Stimulated activated CD4-positive, alpha-beta T cell treated with anti-CD3 and anti-CD28 coated beads, Interleukin-15, amount 100 ng/mL, for 48 hours (primary cell): ENCODE measurements at regions not wholly inside any gene's neighbourhood (a gene's known extent, or its start where the extent isn't known, plus 50 kb on each side); places are given as distances from the start of the nearest gene placed in this dataset.
"Not testable (repeated sequence)": the region's sequence is repeated elsewhere in the genome, so short reads cannot be mapped to it uniquely, and the experiment has no call there.

Source experiments
- DNase-seq, 2 donors: peaks; one replicate each; pipeline ENCODE4 v3.0.0-alpha.2; 2020; ENCODE audit warnings: low read depth in 2 of 2

DNA sequence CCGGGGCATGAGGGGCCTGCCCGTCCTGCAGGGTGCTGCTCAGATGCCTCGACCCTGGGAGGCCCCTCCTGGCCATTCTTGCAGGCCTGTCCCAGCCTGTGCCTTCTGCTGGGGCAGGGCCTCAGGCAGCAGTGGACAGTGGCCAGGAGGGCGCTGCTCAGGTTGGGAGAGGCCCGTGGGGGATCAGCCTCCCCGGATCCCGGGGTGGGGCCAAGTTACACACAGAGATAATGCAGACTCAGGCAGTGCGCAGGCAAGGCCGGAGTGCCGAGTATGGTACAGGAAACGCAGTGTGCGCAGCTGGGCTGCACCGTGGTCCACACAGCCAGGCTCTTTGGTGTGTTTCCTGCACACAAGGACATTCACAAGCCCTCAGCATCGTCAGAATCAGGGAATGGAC, 147.6 kb downstream of the LAT start:
- DNase-seq: not testable (repeated sequence)

DNA sequence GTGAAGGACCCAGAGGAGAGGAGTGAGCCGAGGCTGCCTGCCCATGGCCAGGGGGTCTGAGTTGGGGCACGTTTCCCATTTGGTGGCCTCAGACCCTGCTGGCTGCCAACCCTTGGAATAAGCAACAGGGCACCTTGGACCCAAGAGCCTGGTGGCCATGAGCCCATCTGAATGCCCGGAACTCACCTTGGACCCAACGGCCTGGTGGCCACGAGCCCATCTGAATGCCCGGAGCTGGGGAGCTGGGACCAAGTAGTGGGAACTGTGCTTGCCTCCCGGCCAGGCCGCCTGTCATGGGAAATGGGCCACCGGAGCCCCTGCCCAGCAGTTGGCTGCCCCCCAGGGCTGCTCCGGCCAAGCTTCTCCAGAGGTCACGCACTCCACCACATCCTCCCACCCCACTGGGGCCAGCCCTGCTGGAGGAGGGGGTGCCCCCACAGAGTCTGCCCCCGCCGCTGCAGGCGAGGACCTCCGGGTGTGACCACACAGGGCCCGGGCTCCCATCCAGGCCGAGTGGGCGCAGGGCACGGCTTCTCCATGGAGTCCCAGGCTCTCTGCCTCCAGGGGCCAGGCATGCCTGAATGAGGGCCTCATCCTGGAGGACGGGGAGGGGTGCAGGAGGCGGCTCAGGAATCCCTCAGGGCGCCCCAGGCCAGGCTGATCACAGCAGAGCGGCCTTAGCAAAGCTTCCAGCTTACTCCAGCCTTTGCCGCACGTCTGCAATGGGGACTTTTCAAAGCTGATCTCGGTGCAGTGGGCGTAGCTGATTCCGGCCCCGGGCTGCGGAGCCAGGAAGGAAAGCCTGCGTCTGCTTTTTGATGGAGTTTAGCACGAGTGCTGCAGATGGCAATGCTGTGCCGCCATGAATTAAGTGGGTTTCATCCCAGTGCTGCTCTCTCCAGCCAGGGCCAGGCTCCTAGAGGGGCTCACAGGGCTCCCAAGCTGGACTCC, 146.3 kb downstream of the LAT start:
- DNase-seq: not testable (repeated sequence)

DNA sequence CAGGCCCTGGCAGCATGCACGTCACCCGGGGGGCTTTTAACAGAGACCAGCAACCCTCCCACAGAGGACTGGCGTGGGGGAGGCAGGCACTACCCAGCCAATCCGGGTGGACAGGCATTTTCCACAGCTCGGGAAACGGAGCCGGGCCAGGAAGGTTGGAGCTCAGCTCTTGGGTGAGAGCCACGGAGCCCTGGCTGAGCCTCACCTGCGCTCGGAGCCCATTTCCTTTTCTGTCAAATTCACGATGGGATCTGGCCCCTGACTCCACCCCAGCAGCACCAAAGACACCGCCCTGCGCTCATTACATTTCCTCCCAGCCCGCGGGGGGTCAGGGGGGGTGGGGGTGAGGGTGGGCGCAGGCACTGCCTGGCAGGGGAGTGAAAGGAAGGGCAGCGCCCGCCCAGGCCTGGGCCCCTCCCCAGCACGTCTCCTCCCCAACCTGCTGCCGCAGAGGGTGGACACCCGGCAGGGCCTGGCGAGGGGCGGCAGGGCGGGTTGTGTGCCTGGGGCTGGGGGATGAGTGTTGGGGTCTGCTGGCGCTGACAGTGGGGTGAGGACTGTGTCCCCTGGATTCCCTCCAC, 145.4 kb downstream of the LAT start:
- DNase-seq: not testable (repeated sequence)

DNA sequence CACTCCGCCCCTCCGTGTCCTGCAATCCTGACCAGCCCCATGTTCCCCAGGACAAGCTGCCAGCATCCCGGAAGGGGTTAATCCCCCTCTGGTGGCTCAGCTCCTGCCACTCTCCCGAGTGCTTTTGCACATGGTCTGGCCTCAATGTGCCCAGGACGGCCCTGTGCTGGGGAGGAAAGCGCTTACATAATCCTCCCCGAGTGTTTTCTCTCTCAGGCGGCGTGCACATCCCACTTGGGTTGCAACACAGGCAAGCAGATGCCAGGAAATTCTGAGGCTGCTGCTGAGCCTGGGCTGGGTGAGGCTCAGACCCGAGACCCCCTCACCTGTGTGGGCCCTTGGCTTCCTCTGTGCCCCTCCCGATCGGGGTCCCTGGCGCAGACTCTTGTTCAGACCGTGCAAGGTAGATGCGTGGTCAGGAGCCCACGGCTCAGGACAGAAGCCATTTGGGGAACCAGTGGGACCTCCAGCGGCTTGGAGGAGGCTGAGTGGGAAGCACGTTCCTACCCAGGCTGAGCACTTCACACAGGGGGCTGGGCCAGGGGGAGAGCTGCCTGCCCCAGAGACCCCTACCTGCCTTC, 144.7 kb downstream of the LAT start:
- not testable (repeated sequence) for DNase-seq

DNA sequence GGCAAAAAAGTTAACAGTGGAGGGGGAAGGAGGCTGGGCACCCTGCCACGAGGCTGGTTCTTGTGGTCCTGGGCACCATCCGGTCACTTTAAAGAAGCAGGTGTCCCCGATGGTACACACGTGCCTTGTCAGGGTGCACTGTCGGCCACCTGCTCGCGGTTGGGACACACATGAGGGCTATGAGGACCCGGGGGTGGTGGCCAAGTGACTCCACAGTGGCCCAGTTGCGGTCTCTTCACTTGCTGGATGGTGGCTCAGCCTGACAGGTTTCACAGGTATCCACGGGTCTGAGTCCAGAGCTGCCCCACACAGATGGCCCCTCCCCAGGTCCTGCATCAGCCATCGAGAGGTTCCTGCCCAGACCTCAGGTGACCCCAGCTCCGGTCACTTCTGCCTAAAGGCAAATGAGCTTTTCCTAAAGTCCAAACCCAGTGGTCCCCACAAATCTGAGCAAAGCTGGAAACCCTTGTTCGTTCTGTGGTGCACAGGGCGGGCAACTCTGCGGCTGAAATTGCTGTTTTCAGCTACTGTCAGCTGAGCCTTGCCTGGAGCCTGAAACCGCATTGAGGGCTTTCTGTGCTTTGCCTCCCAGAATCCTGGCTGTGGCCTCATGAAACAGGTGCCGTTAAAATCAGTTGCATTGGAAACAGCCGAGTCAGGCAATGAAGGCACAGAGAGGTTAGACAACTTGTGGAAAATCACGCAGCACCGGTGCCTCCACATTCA, 144.0 kb downstream of the LAT start:
- not testable (repeated sequence) for DNase-seq

DNA sequence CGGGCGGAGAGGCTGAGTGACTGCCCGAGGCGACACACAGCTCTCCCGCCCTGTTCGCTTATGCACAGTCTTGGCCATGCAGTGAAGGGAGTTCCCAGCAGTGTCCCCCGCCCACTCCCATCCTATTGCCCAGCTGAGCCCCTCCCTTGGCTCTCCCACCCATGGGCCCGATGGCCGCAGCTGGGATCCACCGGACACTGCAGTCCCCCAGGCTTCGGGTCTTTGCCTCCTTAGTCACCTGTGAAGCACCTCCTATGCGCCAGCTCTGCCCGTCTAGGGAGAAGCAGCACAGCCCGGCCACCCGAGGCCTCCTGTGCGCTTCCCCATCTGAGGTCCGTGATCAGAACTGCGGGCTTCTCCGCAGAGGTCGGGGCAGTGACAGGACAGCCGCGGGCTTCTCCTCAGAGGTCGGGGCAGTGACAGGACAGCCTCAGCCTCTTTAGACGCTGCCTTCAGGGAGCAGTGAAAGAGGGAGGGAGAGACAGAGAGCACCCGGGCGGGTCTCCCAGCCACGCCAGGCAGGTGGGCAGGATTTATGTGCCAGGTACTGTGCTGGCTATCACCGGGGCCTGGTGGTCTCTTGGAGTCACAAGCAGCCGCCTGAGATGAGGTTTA, 143.1 kb downstream of the LAT start:
- not testable (repeated sequence) for DNase-seq

DNA sequence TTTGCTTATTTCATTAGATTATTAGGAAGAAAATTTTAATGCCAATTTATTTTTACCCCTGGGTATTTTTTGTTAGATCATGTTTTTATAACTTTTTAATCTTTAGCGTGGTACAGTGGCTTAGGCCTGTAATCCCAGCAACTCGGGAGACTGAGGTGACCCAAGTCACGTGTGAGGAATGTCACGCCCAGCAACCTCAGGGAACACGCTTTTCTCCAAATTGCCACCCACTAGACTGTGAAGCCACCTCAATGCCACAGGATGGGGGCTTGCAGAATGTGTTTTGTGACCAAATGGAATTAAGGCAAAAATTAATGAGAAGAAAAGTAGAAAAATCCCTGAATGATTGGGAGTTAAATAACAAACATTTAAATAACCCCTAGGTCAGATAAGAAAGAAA, 141.8 kb downstream of the LAT start:
- no peak for DNase-seq

DNA sequence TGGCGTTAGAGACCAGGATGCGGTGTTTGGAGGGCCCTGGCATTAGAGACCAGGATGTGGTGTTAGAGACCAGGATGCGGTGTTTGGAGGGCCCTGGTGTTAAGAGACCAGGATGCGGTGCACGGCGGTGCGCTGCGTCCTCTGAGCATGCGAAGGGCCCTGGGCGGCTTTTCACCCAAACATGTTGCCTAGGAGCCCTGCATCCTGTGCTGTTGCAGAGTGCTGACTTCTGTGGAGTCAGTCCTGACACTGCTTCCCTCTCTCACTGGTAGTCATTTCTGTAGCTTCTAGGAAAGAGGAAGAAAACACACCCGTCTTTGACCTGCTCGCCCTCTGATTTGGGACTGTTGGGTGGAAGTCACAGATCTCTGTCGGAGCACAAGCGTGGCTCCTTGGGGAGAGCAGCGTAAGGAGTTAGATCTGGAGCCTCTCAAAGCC, 141.2 kb downstream of the LAT start:
- no peak for DNase-seq

DNA sequence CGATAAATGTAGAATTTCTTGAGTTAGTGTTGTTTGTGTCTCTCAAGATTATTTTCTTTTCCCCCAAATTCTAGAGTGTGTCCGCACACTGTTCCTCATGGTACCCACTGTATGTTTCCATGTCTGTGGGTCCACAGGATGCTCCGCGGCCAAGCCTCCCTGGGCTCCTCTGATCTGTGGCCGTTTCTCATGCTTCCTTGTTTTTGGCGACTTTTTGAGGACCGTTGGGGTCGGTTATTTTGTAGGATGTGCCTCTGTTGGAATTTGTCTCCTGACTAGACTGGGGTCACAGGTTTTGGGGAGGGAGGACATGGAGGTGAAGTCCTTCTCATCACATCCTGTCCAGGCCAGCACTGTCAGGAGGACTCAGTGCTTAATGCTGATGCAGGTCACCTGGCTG, 140.0 kb downstream of the LAT start:
- no peak for DNase-seq

DNA sequence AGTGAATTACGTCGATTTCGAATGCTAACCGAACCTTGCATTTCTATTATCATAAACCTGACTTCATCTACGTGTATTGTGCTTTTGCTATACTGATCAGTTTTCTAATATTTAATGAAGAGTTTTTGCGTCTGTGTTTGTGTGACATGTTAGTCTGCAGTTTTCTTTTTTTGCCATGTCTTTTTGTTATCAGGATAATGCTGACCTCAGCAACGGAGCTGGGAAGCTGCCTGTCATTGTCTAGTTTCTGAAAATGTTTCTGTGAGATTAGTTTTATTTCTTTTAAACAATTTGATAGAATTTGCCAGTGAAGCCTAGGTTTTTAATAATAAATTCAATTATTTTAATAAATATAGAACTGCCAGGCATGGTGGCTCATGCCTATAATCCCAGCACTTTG, 139.3 kb downstream of the LAT start:
- DNase-seq: not testable (repeated sequence)

DNA sequence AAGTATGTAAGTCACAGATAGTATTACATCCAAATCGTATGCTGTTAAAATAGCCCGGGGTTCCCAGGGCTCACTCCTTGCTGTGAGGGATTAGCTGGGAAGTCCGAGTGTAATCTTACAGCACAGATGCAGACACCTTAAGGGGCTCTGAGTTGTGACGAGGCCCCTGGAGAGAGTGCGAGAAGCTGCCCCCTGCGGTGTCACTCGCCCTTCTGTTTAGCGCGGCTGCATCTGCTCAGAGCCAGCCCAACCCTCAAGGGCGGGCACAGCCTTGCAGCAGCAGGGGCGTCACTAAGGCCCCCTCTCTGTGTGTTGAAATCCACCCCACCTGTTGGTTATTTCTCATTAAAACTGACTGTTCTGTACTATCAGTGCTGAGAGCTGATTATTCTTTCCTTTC, 135.8 kb downstream of the LAT start:
- DNase-seq: not testable (repeated sequence)

DNA sequence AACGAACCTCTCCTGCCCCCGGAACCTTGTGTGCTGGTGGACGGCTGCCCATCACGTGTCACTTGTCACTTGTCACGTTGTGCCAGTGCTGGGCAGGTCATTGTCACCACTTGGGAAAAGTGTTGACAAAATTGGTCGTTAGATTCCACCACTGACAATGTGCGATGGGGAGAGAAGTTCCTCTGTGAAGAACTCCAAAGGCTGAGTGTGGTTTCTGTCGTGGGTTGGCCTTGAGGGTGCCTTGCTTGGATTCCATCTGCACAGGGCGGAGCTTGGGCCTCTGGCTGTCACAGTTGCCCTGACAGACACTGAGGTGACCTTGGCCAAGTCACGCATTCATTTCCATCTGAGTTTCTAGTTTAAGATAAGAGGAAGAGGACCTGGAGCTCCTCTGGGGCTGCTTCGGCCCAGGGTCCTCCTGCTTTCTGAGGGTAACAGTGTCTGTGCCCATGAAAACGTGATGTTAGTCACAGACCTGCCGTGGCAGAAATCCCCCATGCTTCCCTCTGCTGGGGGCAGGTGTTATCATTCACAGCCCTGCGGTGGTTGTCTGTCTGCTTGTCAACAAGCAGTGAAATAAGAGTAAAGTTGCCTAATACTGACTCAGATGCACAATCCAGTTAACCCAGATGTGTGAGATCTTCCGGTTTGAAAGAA, 133.6 kb downstream of the LAT start:
- DNase-seq: not testable (repeated sequence)

DNA sequence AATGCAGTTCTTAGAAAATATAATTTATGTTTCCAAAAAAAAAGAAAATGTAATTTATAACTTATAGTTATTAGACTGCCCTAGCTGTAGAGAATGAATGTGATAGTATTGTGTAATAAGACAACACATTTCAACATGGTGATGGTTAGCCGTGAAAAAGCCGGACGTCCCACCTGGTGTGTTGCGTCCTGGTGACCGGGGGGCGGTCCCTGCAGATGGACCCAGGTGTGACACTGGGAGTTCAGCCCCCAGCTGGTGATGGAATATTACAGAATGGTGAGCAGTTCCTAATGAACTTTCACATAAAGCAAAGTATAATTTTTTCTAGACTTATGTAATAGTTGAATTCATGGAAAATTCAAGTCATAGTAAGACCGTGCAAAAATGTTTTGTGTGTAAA, 132.8 kb downstream of the LAT start:
- DNase-seq: no peak

DNA sequence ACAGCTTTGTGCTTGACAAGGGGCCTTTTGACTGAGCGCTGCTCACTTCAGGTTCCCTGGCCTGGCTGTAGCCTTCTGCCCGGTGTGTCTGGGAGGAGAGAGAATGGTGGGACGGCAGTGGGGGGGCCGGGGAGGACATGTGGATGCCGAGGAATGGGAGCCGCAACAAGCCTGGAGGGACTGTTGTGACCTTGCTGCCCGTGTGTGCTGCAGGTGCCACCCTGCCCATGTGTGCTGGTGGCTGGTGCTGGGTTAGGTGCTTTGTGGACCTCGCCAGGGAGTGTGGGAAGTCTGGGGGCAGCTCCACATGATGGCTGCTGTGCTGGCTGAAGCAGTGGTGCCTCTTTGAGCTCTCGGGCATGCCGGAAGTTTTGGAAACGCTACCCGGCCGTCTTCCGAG, 132.1 kb downstream of the LAT start:
- DNase-seq: no peak

DNA sequence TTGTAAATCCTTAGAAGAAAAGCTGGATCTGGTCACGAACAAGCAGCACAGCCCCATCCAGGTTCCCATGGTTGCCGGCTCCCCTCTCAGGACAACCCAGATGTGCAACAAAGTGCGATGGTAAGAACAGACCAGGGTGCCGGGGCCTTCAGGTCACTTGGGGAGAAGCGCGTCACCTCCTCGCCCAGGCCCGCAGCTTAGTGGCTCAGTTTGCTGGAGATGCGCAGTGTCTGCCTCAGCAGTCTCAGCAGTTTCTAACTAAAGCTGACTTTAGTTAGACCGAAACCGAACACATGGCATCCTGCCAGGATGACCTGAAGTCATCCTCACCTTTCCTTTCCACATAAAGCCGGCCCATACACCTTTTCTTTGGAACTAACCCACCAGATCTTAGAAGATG, 131.4 kb downstream of the LAT start:
- not testable (repeated sequence) for DNase-seq

DNA sequence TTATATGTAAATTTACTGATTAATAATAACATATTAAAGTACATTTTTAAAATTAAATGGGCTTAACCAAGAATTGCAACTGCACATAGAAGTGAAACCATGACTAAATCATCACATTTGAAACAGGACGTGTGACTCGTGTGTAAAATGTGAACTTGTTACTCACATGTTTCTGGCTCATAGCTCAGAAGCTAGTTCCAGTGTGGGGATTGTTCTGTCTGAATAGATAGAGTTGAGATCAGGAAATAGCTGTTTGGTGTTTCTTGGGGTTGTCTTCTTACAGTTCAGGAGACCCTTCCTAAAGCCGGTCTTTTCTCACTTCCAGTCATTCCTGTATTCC, 130.9 kb downstream of the LAT start:
- not testable (repeated sequence) for DNase-seq

DNA sequence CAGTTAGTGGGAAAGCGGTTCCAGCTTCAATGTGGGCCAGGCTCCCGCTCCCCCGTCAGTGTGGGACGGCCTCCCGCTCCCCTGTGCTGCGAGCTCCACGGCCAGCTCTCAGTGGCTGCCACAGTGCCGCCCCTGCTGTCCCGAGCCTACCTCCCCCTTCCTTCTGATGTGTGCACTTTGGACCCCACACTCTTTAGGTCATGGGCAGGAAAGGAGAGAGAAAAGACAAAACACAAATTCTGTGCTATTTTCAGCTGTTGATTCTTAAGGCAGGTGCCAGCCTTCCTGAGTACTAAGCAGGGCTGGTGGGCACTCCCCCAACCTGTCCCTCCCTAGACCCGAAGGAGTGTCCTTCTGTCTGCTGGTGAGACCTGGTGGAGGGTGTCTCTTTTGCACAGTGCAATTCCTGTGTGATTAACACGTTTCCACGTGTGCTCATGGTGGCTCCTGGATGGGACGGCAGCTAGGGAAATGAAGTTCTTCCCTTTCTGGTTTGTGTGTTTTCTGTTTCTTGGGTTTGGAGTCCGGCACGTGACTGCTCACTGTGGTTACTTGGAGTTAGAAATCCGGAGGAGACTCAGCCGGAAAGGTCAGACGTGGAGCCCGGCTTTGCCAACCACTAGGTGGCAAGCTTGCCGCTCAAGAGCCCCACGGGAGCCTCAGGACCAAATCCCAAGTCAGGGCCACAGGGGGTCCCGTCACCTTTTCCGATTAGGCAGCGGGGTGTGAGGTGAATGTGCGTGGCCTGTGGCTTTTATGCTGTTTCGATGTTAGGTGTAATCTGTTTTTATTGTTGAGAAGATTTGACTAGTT, 130.3 kb downstream of the LAT start:
- peak; percentile 22 to 36 for DNase-seq

DNA sequence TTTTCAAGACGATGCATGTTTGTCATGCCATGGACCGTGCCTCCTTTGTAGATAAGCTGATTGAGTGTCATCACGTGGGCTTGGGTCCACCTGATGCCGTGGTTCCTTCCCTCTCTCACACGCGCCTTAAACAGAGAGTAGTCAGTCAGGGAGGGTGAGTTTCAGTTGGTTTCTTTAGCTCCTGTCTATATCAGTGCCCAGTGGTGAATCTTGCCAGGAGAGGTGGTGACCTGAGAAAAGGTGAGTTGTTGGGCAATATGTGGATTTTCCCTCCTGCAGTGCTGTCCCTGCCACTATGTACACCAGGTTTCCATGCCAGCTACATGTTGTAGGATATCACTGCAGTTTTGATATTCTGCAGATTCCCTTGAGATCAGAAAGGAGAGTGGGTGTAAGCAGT, 129.7 kb downstream of the LAT start:
- DNase-seq: no peak

DNA sequence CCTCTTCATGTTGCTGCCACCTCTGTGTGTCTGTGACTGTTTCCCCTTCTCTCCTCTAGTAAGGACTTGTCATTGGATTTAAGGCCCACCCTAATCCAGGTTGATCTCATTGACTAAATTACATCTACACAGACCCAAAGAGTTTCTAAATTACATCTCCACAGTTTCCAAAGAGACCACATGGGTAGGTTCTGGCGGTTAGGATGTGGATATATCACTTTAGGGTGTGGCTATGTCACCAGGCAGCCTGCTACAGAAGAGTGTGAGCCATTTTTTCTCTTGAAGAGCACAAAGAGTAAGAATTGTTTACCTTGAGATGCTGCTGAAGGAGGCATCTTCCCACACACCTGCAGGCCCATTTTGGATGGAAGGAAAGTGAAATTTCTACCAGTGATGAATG, 128.6 kb downstream of the LAT start:
- not testable (repeated sequence) for DNase-seq

DNA sequence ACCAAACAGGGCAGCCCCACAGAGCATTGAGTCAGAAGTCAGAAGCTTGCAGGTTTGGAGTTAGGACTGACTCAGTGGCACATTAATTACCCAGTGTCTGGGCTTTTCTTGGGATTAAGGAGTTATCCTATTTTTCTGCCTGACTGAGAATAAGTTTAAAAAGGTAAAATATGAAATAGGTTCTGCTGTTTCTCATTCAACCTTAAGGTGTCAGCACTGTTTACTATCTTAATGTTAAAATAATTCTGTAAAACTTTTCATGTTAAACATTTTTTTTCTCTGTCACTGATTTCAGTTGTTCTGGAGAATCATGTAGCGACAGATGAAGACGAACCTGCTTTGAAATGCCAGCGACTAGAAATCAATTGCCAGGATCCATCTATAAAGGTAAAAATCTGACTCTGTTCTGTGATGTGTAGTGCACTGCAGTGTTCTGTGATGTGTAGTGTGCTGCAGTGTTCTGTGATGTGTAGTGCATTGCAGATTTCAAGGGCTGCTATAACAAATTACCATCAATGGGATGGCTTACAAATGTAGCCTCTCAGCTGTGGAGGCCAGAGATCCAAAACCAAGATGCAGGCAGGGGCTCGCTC, 128.0 kb downstream of the LAT start:
- DNase-seq: no peak
